ENCODE measurements at regions not wholly inside any gene's neighbourhood (a gene's known extent, or its start where the extent isn't known, plus 50 kb on each side); places are given as distances from the start of the nearest gene placed in this dataset.

GRCh38 chr3:164498917-164499316 lies 579.4 kb downstream of the SI start:
- H3K4me3 ChIP-seq (ENCODE audit: low read length) = no peak overlapping the region
- no peaks in the 10 kb centered on the region for H3K27me3 ChIP-seq (ENCODE audit: insufficient read depth, low read length)
- no peak overlapping the region for H3K27ac ChIP-seq (ENCODE audit: low read length)
- no peaks in the 10 kb centered on the region for H3K4me1 ChIP-seq (ENCODE audit: insufficient read depth, low read length)
- no peaks in the 10 kb centered on the region for H3K9me3 ChIP-seq (ENCODE audit: insufficient read depth, low read depth, low read length)
- H3K36me3 ChIP-seq (ENCODE audit: insufficient read depth, low read depth, low read length) = no peaks in the 10 kb centered on the region
- H3K9ac ChIP-seq (ENCODE audit: low read depth, low read length) = no peak overlapping the region

GRCh38 chr3:164488893-164489292 lies 589.4 kb downstream of the SI start:
- H3K27ac ChIP-seq (ENCODE audit: low read length) = no peak overlapping the region
- H3K36me3 ChIP-seq (ENCODE audit: insufficient read depth, low read depth, low read length) = no peaks in the 10 kb centered on the region
- H3K9me3 ChIP-seq (ENCODE audit: insufficient read depth, low read depth, low read length) = no peaks in the 10 kb centered on the region
- no peak overlapping the region for H3K4me3 ChIP-seq (ENCODE audit: low read length)
- H3K27me3 ChIP-seq (ENCODE audit: insufficient read depth, low read length) = no peaks in the 10 kb centered on the region
- H3K4me1 ChIP-seq (ENCODE audit: insufficient read depth, low read length) = no peaks in the 10 kb centered on the region
- H3K9ac ChIP-seq (ENCODE audit: low read depth, low read length) = no peak overlapping the region

DNA sequence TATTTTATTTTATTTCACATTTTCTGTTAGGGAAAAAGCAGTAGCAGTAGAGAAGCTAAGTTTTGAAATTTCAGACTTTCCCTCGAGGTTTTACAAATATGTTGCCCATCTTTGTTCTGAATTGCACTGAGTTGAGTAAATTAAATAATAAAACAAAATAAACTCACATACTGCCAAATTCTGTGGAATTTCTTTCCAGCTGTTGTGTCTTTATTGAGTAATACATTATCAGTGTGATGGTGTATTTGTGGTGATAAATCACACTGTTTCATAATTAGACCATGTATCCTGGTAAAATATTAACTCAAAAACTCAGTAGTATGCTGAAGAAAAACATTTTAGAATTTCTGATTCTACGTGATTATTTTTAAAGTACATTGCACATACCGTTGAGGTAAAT lies 592.1 kb downstream of the SI start:
- Histone ChIP-seq H3K9me3 (ENCODE audit: insufficient read depth, low read depth, low read length) (no peaks in the 10 kb centered on the region), H3K36me3 (ENCODE audit: insufficient read depth, low read depth, low read length) (no peaks in the 10 kb centered on the region), H3K27me3 (ENCODE audit: insufficient read depth, low read length) (no peaks in the 10 kb centered on the region), H3K4me3 (ENCODE audit: low read length) (no peak overlapping the region), H3K9ac (ENCODE audit: low read depth, low read length) (no peak overlapping the region), H3K4me1 (ENCODE audit: insufficient read depth, low read length) (no peaks in the 10 kb centered on the region), H3K27ac (ENCODE audit: low read length) (no peak overlapping the region)

GRCh38 chr3:164479978-164480377 lies 598.3 kb downstream of the SI start:
- no peaks in the 10 kb centered on the region for H3K4me1 ChIP-seq (ENCODE audit: insufficient read depth, low read length)
- no peaks in the 10 kb centered on the region for H3K36me3 ChIP-seq (ENCODE audit: insufficient read depth, low read depth, low read length)
- H3K4me3 ChIP-seq (ENCODE audit: low read length) = no peak overlapping the region
- no peaks in the 10 kb centered on the region for H3K9me3 ChIP-seq (ENCODE audit: insufficient read depth, low read depth, low read length)
- no peak overlapping the region for H3K27ac ChIP-seq (ENCODE audit: low read length)
- no peaks in the 10 kb centered on the region for H3K27me3 ChIP-seq (ENCODE audit: insufficient read depth, low read length)
- H3K9ac ChIP-seq (ENCODE audit: low read depth, low read length) = no peak overlapping the region

DNA sequence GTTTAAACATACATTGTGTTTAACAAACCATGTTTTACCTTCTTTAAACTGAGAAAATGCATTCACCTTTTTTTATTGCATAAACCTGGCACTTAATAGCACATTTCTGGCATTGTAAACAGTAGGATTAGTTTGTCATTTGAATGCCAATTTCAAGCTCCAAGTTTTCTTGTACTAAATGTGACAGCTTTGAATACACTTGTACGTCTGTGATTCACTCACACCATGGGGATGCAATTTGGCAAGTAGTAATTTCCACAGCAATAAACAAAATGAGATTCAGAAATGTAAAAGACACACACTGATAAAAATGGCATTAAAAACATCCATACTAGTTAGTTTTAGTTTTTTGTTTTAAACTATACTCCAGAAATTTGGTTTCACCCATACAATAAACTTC lies 598.9 kb downstream of the SI start:
- Histone ChIP-seq H3K36me3 (ENCODE audit: insufficient read depth, low read depth, low read length) (no peaks in the 10 kb centered on the region), H3K27me3 (ENCODE audit: insufficient read depth, low read length) (no peaks in the 10 kb centered on the region), H3K27ac (ENCODE audit: low read length) (no peak overlapping the region), H3K9me3 (ENCODE audit: insufficient read depth, low read depth, low read length) (no peaks in the 10 kb centered on the region), H3K9ac (ENCODE audit: low read depth, low read length) (no peak overlapping the region), H3K4me1 (ENCODE audit: insufficient read depth, low read length) (no peaks in the 10 kb centered on the region), H3K4me3 (ENCODE audit: low read length) (no peak overlapping the region)

- Histone ChIP-seq H3K9me3 (ENCODE audit: insufficient read depth, low read depth, low read length) (no peaks in the 10 kb centered on the region), H3K9ac (ENCODE audit: low read depth, low read length) (no peak overlapping the region), H3K27ac (ENCODE audit: low read length) (no peak overlapping the region), H3K4me3 (ENCODE audit: low read length) (no peak overlapping the region), H3K27me3 (ENCODE audit: insufficient read depth, low read length) (no peaks in the 10 kb centered on the region), H3K36me3 (ENCODE audit: insufficient read depth, low read depth, low read length) (no peaks in the 10 kb centered on the region), H3K4me1 (ENCODE audit: insufficient read depth, low read length) (no peaks in the 10 kb centered on the region)
Measured at GRCh38 chr3:164478323-164478722, 600.0 kb downstream of the SI start.

DNA sequence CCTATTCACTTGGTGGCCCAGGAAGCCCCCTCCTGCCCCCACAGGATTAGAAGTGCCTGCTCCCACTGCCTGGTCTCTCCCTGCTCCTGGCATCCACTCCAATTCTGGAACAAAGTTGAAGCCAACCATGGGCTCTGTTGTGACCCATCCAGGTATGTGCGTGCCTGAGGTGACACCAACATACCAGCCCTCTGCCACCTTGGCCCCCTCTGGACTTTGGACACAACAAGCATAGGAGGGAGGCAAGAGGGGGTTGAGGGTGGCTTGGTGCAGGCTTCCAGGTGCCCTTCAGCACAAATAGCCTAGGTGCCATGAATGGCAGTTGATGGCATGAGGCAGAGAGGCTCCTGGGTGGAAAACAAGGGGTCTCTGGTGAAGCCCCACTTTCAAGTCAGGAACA lies 600.9 kb downstream of the SI start:
- no peak overlapping the region for H3K27ac ChIP-seq (ENCODE audit: low read length)
- H3K9ac ChIP-seq (ENCODE audit: low read depth, low read length) = no peak overlapping the region
- H3K36me3 ChIP-seq (ENCODE audit: insufficient read depth, low read depth, low read length) = no peaks in the 10 kb centered on the region
- no peaks in the 10 kb centered on the region for H3K9me3 ChIP-seq (ENCODE audit: insufficient read depth, low read depth, low read length)
- no peak overlapping the region for H3K4me3 ChIP-seq (ENCODE audit: low read length)
- H3K27me3 ChIP-seq (ENCODE audit: insufficient read depth, low read length) = no peaks in the 10 kb centered on the region
- H3K4me1 ChIP-seq (ENCODE audit: insufficient read depth, low read length) = no peaks in the 10 kb centered on the region

DNA sequence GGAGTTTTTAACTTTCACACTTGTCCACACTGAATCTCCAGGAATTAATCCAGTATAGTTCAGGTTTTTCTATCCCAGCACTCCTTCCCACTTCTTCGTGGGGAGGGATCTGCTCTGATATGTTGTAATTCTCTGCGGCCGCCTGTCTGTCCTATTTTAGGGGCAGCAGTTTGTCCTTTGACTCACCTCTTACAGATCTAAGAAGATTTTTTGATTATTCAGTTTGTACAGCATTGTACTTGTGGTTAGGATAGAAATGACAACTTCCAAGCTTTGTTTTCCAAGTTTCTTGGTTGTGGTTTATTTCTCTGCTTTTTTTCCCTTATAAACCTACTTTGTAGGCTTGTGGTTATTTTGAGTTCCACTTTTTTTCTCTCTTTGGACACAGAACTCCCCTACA lies 601.7 kb downstream of the SI start:
- Histone ChIP-seq H3K27ac (ENCODE audit: low read length) (no peak overlapping the region), H3K27me3 (ENCODE audit: insufficient read depth, low read length) (no peaks in the 10 kb centered on the region), H3K9ac (ENCODE audit: low read depth, low read length) (no peak overlapping the region), H3K9me3 (ENCODE audit: insufficient read depth, low read depth, low read length) (no peaks in the 10 kb centered on the region), H3K4me3 (ENCODE audit: low read length) (no peak overlapping the region), H3K4me1 (ENCODE audit: insufficient read depth, low read length) (no peaks in the 10 kb centered on the region), H3K36me3 (ENCODE audit: insufficient read depth, low read depth, low read length) (no peaks in the 10 kb centered on the region)

GRCh38 chr3:164470471-164470870 lies 607.8 kb downstream of the SI start:
- Histone ChIP-seq H3K36me3 (ENCODE audit: insufficient read depth, low read depth, low read length) (no peaks in the 10 kb centered on the region), H3K9me3 (ENCODE audit: insufficient read depth, low read depth, low read length) (peaks cover 22% of the 10 kb centered on the region; the same call in 1 of the 2 replicates), H3K27ac (ENCODE audit: low read length) (no peak overlapping the region), H3K9ac (ENCODE audit: low read depth, low read length) (no peak overlapping the region), H3K4me3 (ENCODE audit: low read length) (no peak overlapping the region), H3K4me1 (ENCODE audit: insufficient read depth, low read length) (no peaks in the 10 kb centered on the region), H3K27me3 (ENCODE audit: insufficient read depth, low read length) (no peaks in the 10 kb centered on the region)

DNA sequence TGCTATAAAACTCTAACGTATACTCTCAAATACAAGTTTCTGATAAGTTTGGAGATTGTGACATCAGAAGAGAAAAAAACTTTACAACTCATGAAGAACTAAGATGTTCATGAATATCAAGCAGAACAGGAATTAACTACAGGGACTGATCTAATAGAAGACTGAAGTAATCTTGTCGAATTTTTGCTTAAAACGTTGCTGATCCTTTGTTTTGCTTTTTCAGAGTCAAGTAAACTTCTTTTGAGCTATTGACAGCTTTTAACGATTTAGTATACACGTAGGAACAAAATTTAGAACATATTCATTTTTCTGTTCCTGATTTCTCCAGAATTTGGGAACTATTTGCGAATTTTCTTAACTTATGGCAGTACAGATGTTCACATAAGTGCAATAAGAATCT lies 610.2 kb downstream of the SI start:
- no peak overlapping the region for H3K4me3 ChIP-seq (ENCODE audit: low read length)
- no peak overlapping the region for H3K9ac ChIP-seq (ENCODE audit: low read depth, low read length)
- H3K9me3 ChIP-seq (ENCODE audit: insufficient read depth, low read depth, low read length) = peaks cover 22% of the 10 kb centered on the region; the same call in 1 of the 2 replicates
- H3K27me3 ChIP-seq (ENCODE audit: insufficient read depth, low read length) = no peaks in the 10 kb centered on the region
- no peak overlapping the region for H3K27ac ChIP-seq (ENCODE audit: low read length)
- no peaks in the 10 kb centered on the region for H3K36me3 ChIP-seq (ENCODE audit: insufficient read depth, low read depth, low read length)
- H3K4me1 ChIP-seq (ENCODE audit: insufficient read depth, low read length) = no peaks in the 10 kb centered on the region

DNA sequence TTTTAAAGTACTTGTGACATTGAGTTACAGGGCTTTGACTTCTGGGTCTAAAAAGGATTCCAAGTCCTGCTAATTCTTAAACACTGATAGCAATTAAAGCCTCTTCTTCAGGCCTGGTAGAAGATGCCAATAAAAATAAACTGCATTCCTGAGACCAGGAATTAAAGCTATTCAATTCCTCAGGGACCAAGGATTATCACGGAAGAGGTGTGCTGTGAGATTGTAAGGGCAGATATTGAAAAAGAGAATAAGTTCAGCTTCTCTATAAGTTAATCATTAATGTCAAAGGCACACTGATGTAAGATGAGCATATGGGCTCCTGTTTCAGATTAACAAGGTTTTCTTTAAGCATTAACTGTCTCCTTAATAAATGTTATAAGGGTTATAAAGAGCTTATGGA lies 611.3 kb downstream of the SI start:
- Histone ChIP-seq H3K27ac (ENCODE audit: low read length) (no peak overlapping the region), H3K9me3 (ENCODE audit: insufficient read depth, low read depth, low read length) (peaks cover 22% of the 10 kb centered on the region; the same call in 1 of the 2 replicates), H3K4me3 (ENCODE audit: low read length) (no peak overlapping the region), H3K4me1 (ENCODE audit: insufficient read depth, low read length) (no peaks in the 10 kb centered on the region), H3K27me3 (ENCODE audit: insufficient read depth, low read length) (no peaks in the 10 kb centered on the region), H3K36me3 (ENCODE audit: insufficient read depth, low read depth, low read length) (no peaks in the 10 kb centered on the region), H3K9ac (ENCODE audit: low read depth, low read length) (no peak overlapping the region)

DNA sequence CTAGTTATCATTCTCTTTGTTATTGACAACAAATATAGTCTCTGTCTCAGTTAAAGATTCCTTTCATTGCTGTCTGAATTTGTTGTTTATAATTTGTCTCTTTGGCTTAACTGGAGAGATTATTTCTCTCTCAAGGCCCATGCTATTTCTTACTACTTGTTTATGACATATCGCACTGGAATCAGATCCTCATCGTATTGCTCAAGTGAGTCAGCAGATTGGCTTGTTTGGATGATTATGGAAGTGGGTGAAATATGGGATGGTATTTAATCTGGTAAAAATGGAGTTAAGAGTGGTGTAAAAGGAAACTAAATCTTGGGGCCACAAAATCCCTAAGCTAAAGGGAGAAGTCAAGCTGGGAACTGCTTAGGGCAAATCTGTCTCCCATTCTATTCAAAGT lies 613.1 kb downstream of the SI start:
- no peaks in the 10 kb centered on the region for H3K36me3 ChIP-seq (ENCODE audit: insufficient read depth, low read depth, low read length)
- no peaks in the 10 kb centered on the region for H3K27me3 ChIP-seq (ENCODE audit: insufficient read depth, low read length)
- no peak overlapping the region for H3K27ac ChIP-seq (ENCODE audit: low read length)
- peaks cover 21% of the 10 kb centered on the region; the same call in 1 of the 2 replicates for H3K9me3 ChIP-seq (ENCODE audit: insufficient read depth, low read depth, low read length)
- no peak overlapping the region for H3K4me3 ChIP-seq (ENCODE audit: low read length)
- H3K4me1 ChIP-seq (ENCODE audit: insufficient read depth, low read length) = no peaks in the 10 kb centered on the region
- H3K9ac ChIP-seq (ENCODE audit: low read depth, low read length) = no peak overlapping the region

- H3K36me3 ChIP-seq (ENCODE audit: insufficient read depth, low read depth, low read length) = no peaks in the 10 kb centered on the region
- H3K27ac ChIP-seq (ENCODE audit: low read length) = no peak overlapping the region
- no peaks in the 10 kb centered on the region for H3K4me1 ChIP-seq (ENCODE audit: insufficient read depth, low read length)
- H3K4me3 ChIP-seq (ENCODE audit: low read length) = no peak overlapping the region
- no peaks in the 10 kb centered on the region for H3K9me3 ChIP-seq (ENCODE audit: insufficient read depth, low read depth, low read length)
- H3K27me3 ChIP-seq (ENCODE audit: insufficient read depth, low read length) = no peaks in the 10 kb centered on the region
- H3K9ac ChIP-seq (ENCODE audit: low read depth, low read length) = no peak overlapping the region
Measured at GRCh38 chr3:164460851-164461250, 617.4 kb downstream of the SI start.

All from iPS-20b (cell line).